ENCODE measurements at regions not wholly inside any gene's neighbourhood (a gene's known extent, or its start where the extent isn't known, plus 50 kb on each side); places are given as distances from the start of the nearest gene placed in this dataset.

DNA sequence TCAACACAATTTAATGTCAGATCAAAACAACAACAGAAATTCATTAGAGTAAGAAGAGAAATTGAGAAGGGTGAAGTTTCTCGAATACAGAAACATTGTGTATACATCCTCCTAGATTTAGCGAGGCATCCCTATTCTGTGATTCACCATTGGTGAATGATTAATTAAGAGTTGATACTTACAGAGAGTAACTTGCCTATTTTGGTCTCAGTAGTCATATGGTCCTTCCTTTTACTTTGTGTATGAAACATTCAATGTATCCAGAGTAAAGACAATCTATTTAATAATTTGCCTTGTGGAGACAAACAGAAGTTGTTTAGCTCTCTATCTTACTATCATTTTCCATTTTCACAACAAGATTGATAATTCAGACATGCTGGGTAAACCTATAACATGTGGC is 432.0 kb downstream of the ZPLD1 start:
- TF ChIP-seq EZH2 (IDR thresholded peaks at IDR 0.05) = no peak
- TF ChIP-seq, protein P1, sequence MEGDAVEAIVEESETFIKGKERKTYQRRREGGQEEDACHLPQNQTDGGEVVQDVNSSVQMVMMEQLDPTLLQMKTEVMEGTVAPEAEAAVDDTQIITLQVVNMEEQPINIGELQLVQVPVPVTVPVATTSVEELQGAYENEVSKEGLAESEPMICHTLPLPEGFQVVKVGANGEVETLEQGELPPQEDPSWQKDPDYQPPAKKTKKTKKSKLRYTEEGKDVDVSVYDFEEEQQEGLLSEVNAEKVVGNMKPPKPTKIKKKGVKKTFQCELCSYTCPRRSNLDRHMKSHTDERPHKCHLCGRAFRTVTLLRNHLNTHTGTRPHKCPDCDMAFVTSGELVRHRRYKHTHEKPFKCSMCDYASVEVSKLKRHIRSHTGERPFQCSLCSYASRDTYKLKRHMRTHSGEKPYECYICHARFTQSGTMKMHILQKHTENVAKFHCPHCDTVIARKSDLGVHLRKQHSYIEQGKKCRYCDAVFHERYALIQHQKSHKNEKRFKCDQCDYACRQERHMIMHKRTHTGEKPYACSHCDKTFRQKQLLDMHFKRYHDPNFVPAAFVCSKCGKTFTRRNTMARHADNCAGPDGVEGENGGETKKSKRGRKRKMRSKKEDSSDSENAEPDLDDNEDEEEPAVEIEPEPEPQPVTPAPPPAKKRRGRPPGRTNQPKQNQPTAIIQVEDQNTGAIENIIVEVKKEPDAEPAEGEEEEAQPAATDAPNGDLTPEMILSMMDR (IDR thresholded peaks at IDR 0.05) = no peak

Data from neural progenitor cell (in vitro differentiated cells).